ENCODE measurements at regions not wholly inside any gene's neighbourhood (a gene's known extent, or its start where the extent isn't known, plus 50 kb on each side); places are given as distances from the start of the nearest gene placed in this dataset.
"Not testable (repeated sequence)": the region's sequence is repeated elsewhere in the genome, so short reads cannot be mapped to it uniquely, and the experiment has no call there.

- no peak for DNase-seq
- Histone ChIP-seq H3K36me3 (ENCODE audit: low read depth) (no peaks in the 10 kb centered on the region), H3K4me1 (ENCODE audit: low read depth) (no peaks in the 10 kb centered on the region), H3K4me3 (no peak overlapping the region), H3K9me3 (no peaks in the 10 kb centered on the region)
- no peak for TF ChIP-seq CTCF (IDR thresholded peaks at IDR 0.05)
- no peak for ATAC-seq
- intact Hi-C loops (cut with DNase I, micrococcal nuclease): no loop called here
Observed at GRCh38 chr6:85047818-85048217, 283.4 kb upstream of the TBX18 start.

GRCh38 chr6:85045767-85046166, 281.4 kb upstream of the TBX18 start:
- ATAC-seq; H3K9me3 ChIP-seq; DNase-seq; H3K4me1 ChIP-seq (ENCODE audit: low read depth); H3K36me3 ChIP-seq (ENCODE audit: low read depth); intact Hi-C loops (cut with DNase I, micrococcal nuclease); H3K4me3 ChIP-seq: not testable (repeated sequence)

GRCh38 chr6:85044361-85044760, 280.0 kb upstream of the TBX18 start:
- Histone ChIP-seq H3K9me3 (no peaks in the 10 kb centered on the region), H3K4me1 (ENCODE audit: low read depth) (no peaks in the 10 kb centered on the region), H3K36me3 (ENCODE audit: low read depth) (no peaks in the 10 kb centered on the region), H3K4me3 (no peak overlapping the region)
- intact Hi-C loops (cut with DNase I, micrococcal nuclease): no loop called here
- ATAC-seq (no peak), DNase-seq (no peak)
- no peak for TF ChIP-seq CTCF (IDR thresholded peaks at IDR 0.05)

- no peak for TF ChIP-seq CTCF (IDR thresholded peaks at IDR 0.05)
- Histone ChIP-seq H3K36me3 (ENCODE audit: low read depth) (no peaks in the 10 kb centered on the region), H3K9me3 (no peaks in the 10 kb centered on the region), H3K4me1 (ENCODE audit: low read depth) (no peaks in the 10 kb centered on the region), H3K4me3 (no peak overlapping the region)
- intact Hi-C loops (cut with DNase I, micrococcal nuclease): no loop called here
- ATAC-seq (no peak), DNase-seq (no peak)
Observed at GRCh38 chr6:85041376-85041775, 277.0 kb upstream of the TBX18 start.

GRCh38 chr6:85037221-85037620, 272.8 kb upstream of the TBX18 start:
- DNase-seq (no peak), ATAC-seq (no peak)
- no peak for TF ChIP-seq CTCF (IDR thresholded peaks at IDR 0.05)
- Histone ChIP-seq H3K9me3 (peaks cover 13% of the 10 kb centered on the region), H3K36me3 (ENCODE audit: low read depth) (no peaks in the 10 kb centered on the region), H3K4me1 (ENCODE audit: low read depth) (no peaks in the 10 kb centered on the region), H3K4me3 (no peak overlapping the region)
- intact Hi-C loops (cut with DNase I, micrococcal nuclease): no loop called here

GRCh38 chr6:85035766-85036165, 271.4 kb upstream of the TBX18 start:
- no peak for TF ChIP-seq CTCF (IDR thresholded peaks at IDR 0.05)
- H3K4me1 ChIP-seq (ENCODE audit: low read depth): no peaks in the 10 kb centered on the region
- no peak for ATAC-seq

More at GRCh38 chr6:85035766-85036165, 271.4 kb upstream of the TBX18 start:
- H3K4me3 ChIP-seq: no peak overlapping the region
- H3K9me3 ChIP-seq: peaks cover 13% of the 10 kb centered on the region
- intact Hi-C loops (cut with DNase I, micrococcal nuclease): no loop called here
- H3K36me3 ChIP-seq (ENCODE audit: low read depth): no peaks in the 10 kb centered on the region
- DNase-seq: no peak
